ENCODE measurements at regions not wholly inside any gene's neighbourhood (a gene's known extent, or its start where the extent isn't known, plus 50 kb on each side); places are given as distances from the start of the nearest gene placed in this dataset.
A peak's percentile ranks its signal among the peaks of the same experiment; 100 is the strongest.

- no peaks in the 10 kb centered on the region for H3K27me3 ChIP-seq (ENCODE audit: control insufficient read depth in 1 of 2, insufficient read depth in 2 of 2, low read length in 2 of 2)
- H3K4me1 ChIP-seq (ENCODE audit: control insufficient read depth in 2 of 2, insufficient read depth in 2 of 2, low read length in 1 of 2), result peaks cover 0 to 4% of the 10 kb centered on the region in 2 donors
- H3K9me3 ChIP-seq (ENCODE audit: control insufficient read depth in 2 of 2, insufficient read depth in 1 of 2, low read depth in 1 of 2, low read length in 1 of 2), result no peaks in the 10 kb centered on the region
- H3K36me3 ChIP-seq (ENCODE audit: control insufficient read depth in 2 of 2, insufficient read depth in 2 of 2, low read length in 1 of 2), result no peaks in the 10 kb centered on the region
- no peak overlapping the region for H3K4me3 ChIP-seq (ENCODE audit: low read depth in 1 of 2, low read length in 2 of 2)
- WGBS, 2 donors, result 80 to 86% methylated on average over 4 of the region's 4 CpGs
- H3K27ac ChIP-seq (ENCODE audit: low read depth in 2 of 2, low read length in 1 of 2), result no peak overlapping the region
Observed at GRCh38 chr2:173817582-173817981, 147.6 kb downstream of the SP3 start.

GRCh38 chr2:173818285-173818684 lies 146.9 kb downstream of the SP3 start:
- Histone ChIP-seq H3K36me3 (ENCODE audit: control insufficient read depth in 2 of 2, insufficient read depth in 2 of 2, low read length in 1 of 2) (no peaks in the 10 kb centered on the region), H3K27ac (ENCODE audit: low read depth in 2 of 2, low read length in 1 of 2) (no peak overlapping the region), H3K4me3 (ENCODE audit: low read depth in 1 of 2, low read length in 2 of 2) (no peak overlapping the region), H3K4me1 (ENCODE audit: control insufficient read depth in 2 of 2, insufficient read depth in 2 of 2, low read length in 1 of 2) (peaks cover 0 to 4% of the 10 kb centered on the region in 2 donors), H3K27me3 (ENCODE audit: control insufficient read depth in 1 of 2, insufficient read depth in 2 of 2, low read length in 2 of 2) (no peaks in the 10 kb centered on the region), H3K9me3 (ENCODE audit: control insufficient read depth in 2 of 2, insufficient read depth in 1 of 2, low read depth in 1 of 2, low read length in 1 of 2) (no peaks in the 10 kb centered on the region)
- 96% methylated on average over 4 of the region's 4 CpGs for WGBS, 2 donors

GRCh38 chr2:173819852-173820251 lies 145.3 kb downstream of the SP3 start:
- 81 to 82% methylated on average over 5 of the region's 5 CpGs for WGBS, 2 donors
- Histone ChIP-seq H3K4me1 (ENCODE audit: control insufficient read depth in 2 of 2, insufficient read depth in 2 of 2, low read length in 1 of 2) (peaks cover 0 to 4% of the 10 kb centered on the region in 2 donors), H3K27ac (ENCODE audit: low read depth in 2 of 2, low read length in 1 of 2) (no peak overlapping the region), H3K27me3 (ENCODE audit: control insufficient read depth in 1 of 2, insufficient read depth in 2 of 2, low read length in 2 of 2) (no peaks in the 10 kb centered on the region), H3K9me3 (ENCODE audit: control insufficient read depth in 2 of 2, insufficient read depth in 1 of 2, low read depth in 1 of 2, low read length in 1 of 2) (no peaks in the 10 kb centered on the region), H3K36me3 (ENCODE audit: control insufficient read depth in 2 of 2, insufficient read depth in 2 of 2, low read length in 1 of 2) (no peaks in the 10 kb centered on the region), H3K4me3 (ENCODE audit: low read depth in 1 of 2, low read length in 2 of 2) (no peak overlapping the region)

GRCh38 chr2:173821451-173821850 lies 143.7 kb downstream of the SP3 start:
- H3K27me3 ChIP-seq (ENCODE audit: control insufficient read depth in 1 of 2, insufficient read depth in 2 of 2, low read length in 2 of 2), result no peaks in the 10 kb centered on the region
- peaks cover 0 to 4% of the 10 kb centered on the region in 2 donors for H3K4me1 ChIP-seq (ENCODE audit: control insufficient read depth in 2 of 2, insufficient read depth in 2 of 2, low read length in 1 of 2)
- 91 to 94% methylated on average over 9 of the region's 9 CpGs for WGBS, 2 donors
- H3K36me3 ChIP-seq (ENCODE audit: control insufficient read depth in 2 of 2, insufficient read depth in 2 of 2, low read length in 1 of 2), result no peaks in the 10 kb centered on the region
- no peak overlapping the region for H3K4me3 ChIP-seq (ENCODE audit: low read depth in 1 of 2, low read length in 2 of 2)
- H3K9me3 ChIP-seq (ENCODE audit: control insufficient read depth in 2 of 2, insufficient read depth in 1 of 2, low read depth in 1 of 2, low read length in 1 of 2), result no peaks in the 10 kb centered on the region
- no peak overlapping the region for H3K27ac ChIP-seq (ENCODE audit: low read depth in 2 of 2, low read length in 1 of 2)

- no peak overlapping the region for H3K4me3 ChIP-seq (ENCODE audit: low read depth in 1 of 2, low read length in 2 of 2)
- no peak overlapping the region for H3K27ac ChIP-seq (ENCODE audit: low read depth in 2 of 2, low read length in 1 of 2)
- no peaks in the 10 kb centered on the region for H3K27me3 ChIP-seq (ENCODE audit: control insufficient read depth in 1 of 2, insufficient read depth in 2 of 2, low read length in 2 of 2)
- no peaks in the 10 kb centered on the region for H3K36me3 ChIP-seq (ENCODE audit: control insufficient read depth in 2 of 2, insufficient read depth in 2 of 2, low read length in 1 of 2)
- H3K9me3 ChIP-seq (ENCODE audit: control insufficient read depth in 2 of 2, insufficient read depth in 1 of 2, low read depth in 1 of 2, low read length in 1 of 2), result no peaks in the 10 kb centered on the region
- 81 to 82% methylated on average over 6 of the region's 6 CpGs for WGBS, 2 donors
- peaks cover 0 to 4% of the 10 kb centered on the region in 2 donors for H3K4me1 ChIP-seq (ENCODE audit: control insufficient read depth in 2 of 2, insufficient read depth in 2 of 2, low read length in 1 of 2)
Observed at GRCh38 chr2:173822889-173823542, 142.2 kb downstream of the SP3 start.

GRCh38 chr2:173823543-173823939 lies 141.6 kb downstream of the SP3 start:
- Histone ChIP-seq H3K27me3 (ENCODE audit: control insufficient read depth in 1 of 2, insufficient read depth in 2 of 2, low read length in 2 of 2) (no peaks in the 10 kb centered on the region), H3K4me1 (ENCODE audit: control insufficient read depth in 2 of 2, insufficient read depth in 2 of 2, low read length in 1 of 2) (peaks cover 0 to 3% of the 10 kb centered on the region in 2 donors), H3K36me3 (ENCODE audit: control insufficient read depth in 2 of 2, insufficient read depth in 2 of 2, low read length in 1 of 2) (no peaks in the 10 kb centered on the region), H3K4me3 (ENCODE audit: low read depth in 1 of 2, low read length in 2 of 2) (no peak overlapping the region), H3K9me3 (ENCODE audit: control insufficient read depth in 2 of 2, insufficient read depth in 1 of 2, low read depth in 1 of 2, low read length in 1 of 2) (no peaks in the 10 kb centered on the region), H3K27ac (ENCODE audit: low read depth in 2 of 2, low read length in 1 of 2) (no peak overlapping the region)
- WGBS, 2 donors, result 79 to 90% methylated on average over 4 of the region's 4 CpGs

- H3K4me1 ChIP-seq (ENCODE audit: control insufficient read depth in 2 of 2, insufficient read depth in 2 of 2, low read length in 1 of 2), result peaks cover 2 to 8% of the 10 kb centered on the region in 2 donors
- H3K4me3 ChIP-seq (ENCODE audit: low read depth in 1 of 2, low read length in 2 of 2), result no peak overlapping the region
- no peaks in the 10 kb centered on the region for H3K9me3 ChIP-seq (ENCODE audit: control insufficient read depth in 2 of 2, insufficient read depth in 1 of 2, low read depth in 1 of 2, low read length in 1 of 2)
- peak overlapping the region; percentile 1 to 65 for H3K27ac ChIP-seq (ENCODE audit: low read depth in 2 of 2, low read length in 1 of 2)
- H3K27me3 ChIP-seq (ENCODE audit: control insufficient read depth in 1 of 2, insufficient read depth in 2 of 2, low read length in 2 of 2), result no peaks in the 10 kb centered on the region
- 51 to 54% methylated on average over 9 of the region's 9 CpGs for WGBS, 2 donors
- H3K36me3 ChIP-seq (ENCODE audit: control insufficient read depth in 2 of 2, insufficient read depth in 2 of 2, low read length in 1 of 2), result no peaks in the 10 kb centered on the region
Observed at GRCh38 chr2:173828189-173829142, 136.7 kb downstream of the SP3 start.

- WGBS, 2 donors, result 62 to 70% methylated on average over 4 of the region's 4 CpGs
- Histone ChIP-seq H3K4me1 (ENCODE audit: control insufficient read depth in 2 of 2, insufficient read depth in 2 of 2, low read length in 1 of 2) (peaks cover 2 to 8% of the 10 kb centered on the region in 2 donors), H3K9me3 (ENCODE audit: control insufficient read depth in 2 of 2, insufficient read depth in 1 of 2, low read depth in 1 of 2, low read length in 1 of 2) (no peaks in the 10 kb centered on the region), H3K36me3 (ENCODE audit: control insufficient read depth in 2 of 2, insufficient read depth in 2 of 2, low read length in 1 of 2) (no peaks in the 10 kb centered on the region), H3K4me3 (ENCODE audit: low read depth in 1 of 2, low read length in 2 of 2) (no peak overlapping the region), H3K27me3 (ENCODE audit: control insufficient read depth in 1 of 2, insufficient read depth in 2 of 2, low read length in 2 of 2) (no peaks in the 10 kb centered on the region), H3K27ac (ENCODE audit: low read depth in 2 of 2, low read length in 1 of 2) (no peak overlapping the region)
Observed at GRCh38 chr2:173829727-173830126, 135.4 kb downstream of the SP3 start.

GRCh38 chr2:173830170-173830569 lies 135.0 kb downstream of the SP3 start:
- WGBS, 2 donors, result 63 to 79% methylated on average over 4 of the region's 4 CpGs
- no peaks in the 10 kb centered on the region for H3K36me3 ChIP-seq (ENCODE audit: control insufficient read depth in 2 of 2, insufficient read depth in 2 of 2, low read length in 1 of 2)
- no peak overlapping the region for H3K27ac ChIP-seq (ENCODE audit: low read depth in 2 of 2, low read length in 1 of 2)
- no peak overlapping the region for H3K4me3 ChIP-seq (ENCODE audit: low read depth in 1 of 2, low read length in 2 of 2)
- H3K9me3 ChIP-seq (ENCODE audit: control insufficient read depth in 2 of 2, insufficient read depth in 1 of 2, low read depth in 1 of 2, low read length in 1 of 2), result no peaks in the 10 kb centered on the region
- no peaks in the 10 kb centered on the region for H3K27me3 ChIP-seq (ENCODE audit: control insufficient read depth in 1 of 2, insufficient read depth in 2 of 2, low read length in 2 of 2)
- H3K4me1 ChIP-seq (ENCODE audit: control insufficient read depth in 2 of 2, insufficient read depth in 2 of 2, low read length in 1 of 2), result peaks cover 2 to 8% of the 10 kb centered on the region in 2 donors
